AG10803 (cell line): ENCODE measurements at regions not wholly inside any gene's neighbourhood (a gene's known extent, or its start where the extent isn't known, plus 50 kb on each side); places are given as distances from the start of the nearest gene placed in this dataset.

ENCODE experiments used
- DNase-seq: peaks from one replicate; pipeline ENCODE4 v3.0.0; 2010; ENCODE audit warnings: low read depth
- H3K4me3 ChIP-seq: 2 replicates; pipeline ENCODE4 v1.5.1; 2011; ENCODE audit warnings: mild to moderate bottlenecking, low read length, control low read depth
- TF ChIP-seq, protein P1 (sequence below): conservative IDR thresholded peaks from 2 replicates; pipeline ENCODE4 v1.5.1; 2011; ENCODE audit warnings: mild to moderate bottlenecking, low read length, control low read depth, inconsistent platforms

DNA sequence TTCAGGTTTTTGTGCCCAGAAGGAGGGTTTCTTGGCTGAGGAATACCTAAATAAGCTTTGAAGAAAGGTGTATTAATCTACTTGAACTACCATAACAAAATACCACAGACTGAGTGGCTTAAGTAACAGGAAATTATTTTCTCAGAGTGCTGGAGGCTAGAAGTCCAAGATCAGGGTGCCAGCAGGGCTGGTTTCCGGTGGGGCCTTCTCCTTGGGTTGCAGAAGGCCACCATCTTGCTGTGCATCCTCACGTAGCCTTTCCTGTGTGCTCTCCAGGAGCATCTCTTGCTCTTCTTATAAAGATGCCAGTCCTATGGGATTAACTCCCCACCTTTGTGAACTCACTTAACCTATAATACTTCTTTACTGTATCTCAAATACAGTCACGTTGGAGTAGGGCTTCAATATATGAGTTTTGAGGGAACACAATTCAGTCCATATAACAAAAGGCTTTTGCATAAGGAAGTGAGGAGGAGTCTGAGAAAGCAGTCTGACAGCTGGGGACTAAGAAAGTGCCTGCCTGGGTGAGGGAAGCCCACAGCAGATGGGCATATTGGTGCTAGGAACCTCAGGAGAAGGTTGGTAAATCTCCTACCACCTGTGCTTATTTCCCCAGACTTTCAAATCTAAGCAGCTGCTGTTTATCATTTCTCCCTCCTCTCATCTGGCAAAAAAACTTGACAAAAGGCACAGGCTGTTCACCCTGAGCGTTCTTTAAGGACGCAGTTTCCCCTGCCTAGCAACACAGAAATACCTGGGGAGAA is 89.6 kb upstream of the CBLB start:
- H3K4me3 ChIP-seq, result no peak overlapping the region
- no peak for DNase-seq
- TF ChIP-seq, protein P1, sequence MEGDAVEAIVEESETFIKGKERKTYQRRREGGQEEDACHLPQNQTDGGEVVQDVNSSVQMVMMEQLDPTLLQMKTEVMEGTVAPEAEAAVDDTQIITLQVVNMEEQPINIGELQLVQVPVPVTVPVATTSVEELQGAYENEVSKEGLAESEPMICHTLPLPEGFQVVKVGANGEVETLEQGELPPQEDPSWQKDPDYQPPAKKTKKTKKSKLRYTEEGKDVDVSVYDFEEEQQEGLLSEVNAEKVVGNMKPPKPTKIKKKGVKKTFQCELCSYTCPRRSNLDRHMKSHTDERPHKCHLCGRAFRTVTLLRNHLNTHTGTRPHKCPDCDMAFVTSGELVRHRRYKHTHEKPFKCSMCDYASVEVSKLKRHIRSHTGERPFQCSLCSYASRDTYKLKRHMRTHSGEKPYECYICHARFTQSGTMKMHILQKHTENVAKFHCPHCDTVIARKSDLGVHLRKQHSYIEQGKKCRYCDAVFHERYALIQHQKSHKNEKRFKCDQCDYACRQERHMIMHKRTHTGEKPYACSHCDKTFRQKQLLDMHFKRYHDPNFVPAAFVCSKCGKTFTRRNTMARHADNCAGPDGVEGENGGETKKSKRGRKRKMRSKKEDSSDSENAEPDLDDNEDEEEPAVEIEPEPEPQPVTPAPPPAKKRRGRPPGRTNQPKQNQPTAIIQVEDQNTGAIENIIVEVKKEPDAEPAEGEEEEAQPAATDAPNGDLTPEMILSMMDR, result no peak

DNA sequence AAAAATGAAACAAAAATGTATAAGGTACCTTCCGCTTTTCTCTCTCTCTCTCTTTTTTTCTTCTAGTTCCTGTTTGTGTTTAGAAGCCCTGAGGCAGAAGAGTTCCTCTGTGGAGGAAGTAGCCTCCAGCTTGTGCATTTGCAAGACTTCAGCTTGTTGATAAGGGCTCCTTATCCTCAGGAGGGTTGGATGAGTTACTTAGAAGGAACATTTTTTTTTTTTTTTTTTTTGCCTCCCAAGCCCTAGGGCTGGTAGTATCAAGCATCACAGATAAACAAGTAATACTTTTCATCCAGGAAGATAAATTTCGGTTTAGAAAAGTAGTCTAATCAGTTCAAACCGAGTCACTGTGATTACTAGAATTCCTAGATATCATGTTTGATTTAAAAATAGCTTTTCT is 91.0 kb upstream of the CBLB start:
- DNase-seq, result no peak

DNA sequence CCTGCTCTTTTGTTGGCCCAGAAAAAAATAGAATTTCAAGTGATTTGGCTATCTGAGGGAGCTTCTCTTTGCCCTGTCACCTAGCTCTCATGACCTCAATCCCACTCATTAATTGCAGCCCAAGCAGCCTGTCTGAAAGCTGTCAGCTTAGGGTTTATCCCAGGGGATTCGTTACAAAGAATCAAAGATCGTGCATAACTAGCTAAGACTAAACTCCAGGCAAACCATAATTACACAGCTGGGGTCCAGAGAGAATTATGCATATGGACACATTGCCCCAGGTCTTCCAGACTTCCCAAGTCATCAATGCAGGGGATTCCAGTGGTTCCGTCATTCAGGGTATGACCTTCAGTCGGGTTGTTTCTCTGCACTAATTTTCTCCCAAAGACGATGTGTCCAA is 91.6 kb upstream of the CBLB start:
- TF ChIP-seq, protein P1, result no peak
- no peak for DNase-seq
- H3K4me3 ChIP-seq, result no peak overlapping the region

More for the DNA sequence above, 91.0 kb upstream of the CBLB start:
- TF ChIP-seq, protein P1, result no peak
- no peak overlapping the region for H3K4me3 ChIP-seq

DNA sequence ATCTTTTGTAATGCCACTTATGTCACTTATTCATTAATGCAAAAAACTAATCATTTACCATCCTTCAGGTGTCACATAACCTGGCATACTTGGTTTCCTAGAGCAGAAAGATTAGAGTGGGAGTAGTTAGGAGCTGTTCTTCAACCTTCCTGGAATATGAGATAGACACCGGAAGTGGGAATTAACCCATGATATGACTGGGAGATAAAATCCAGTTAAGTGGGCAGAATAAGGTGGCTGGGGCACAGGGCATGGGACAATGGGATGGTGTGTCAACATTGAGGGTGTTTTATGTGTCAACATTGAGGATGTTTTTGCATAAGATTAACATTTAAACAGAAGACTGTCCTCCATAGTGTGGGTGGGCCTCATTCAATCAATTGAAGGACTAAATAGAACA is 94.3 kb upstream of the CBLB start:
- TF ChIP-seq, protein P1, result no peak
- no peak for DNase-seq
- no peak overlapping the region for H3K4me3 ChIP-seq

DNA sequence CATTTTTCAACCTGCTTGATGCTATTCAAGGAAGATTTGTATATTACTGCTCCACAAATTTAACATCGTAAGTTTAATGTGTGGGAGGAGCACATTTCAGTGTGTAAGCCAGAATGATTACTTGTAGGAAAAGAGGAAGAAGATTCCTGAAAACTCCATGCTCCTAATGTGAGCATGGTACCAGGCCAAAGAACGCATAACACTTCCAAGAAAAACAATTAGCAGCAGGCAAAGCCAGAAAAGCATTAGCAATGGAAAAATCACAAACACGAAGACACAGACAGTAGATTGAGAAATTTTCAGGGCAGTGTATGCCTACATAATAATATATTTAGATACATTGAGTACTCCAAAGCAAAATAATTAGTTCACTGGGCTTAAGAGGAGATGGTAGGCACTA is 96.6 kb upstream of the CBLB start:
- DNase-seq, result peak; percentile 80
- H3K4me3 ChIP-seq, result no peak overlapping the region
- TF ChIP-seq, protein P1, result no peak

DNA sequence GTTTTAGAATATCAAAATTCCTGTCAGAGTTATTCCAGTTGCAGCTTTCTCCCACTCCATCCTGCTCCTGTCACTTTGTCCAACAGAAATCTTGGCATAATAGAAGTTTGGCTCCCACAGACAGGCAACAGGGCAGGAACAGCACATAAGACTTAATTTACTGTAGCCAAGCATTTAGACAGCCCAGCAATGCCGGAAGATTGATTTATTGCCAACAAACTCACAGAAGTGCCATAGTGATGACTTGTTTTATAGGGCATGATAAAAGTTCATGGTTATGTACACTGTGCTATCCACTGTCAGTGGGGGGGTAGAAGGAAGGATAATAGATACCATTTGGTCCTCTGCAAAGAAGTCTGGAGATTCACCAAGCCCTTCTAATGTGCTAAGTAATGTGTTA is 98.3 kb upstream of the CBLB start:
- TF ChIP-seq, protein P1, result no peak
- DNase-seq, result peak; percentile 50
- no peak overlapping the region for H3K4me3 ChIP-seq

DNA sequence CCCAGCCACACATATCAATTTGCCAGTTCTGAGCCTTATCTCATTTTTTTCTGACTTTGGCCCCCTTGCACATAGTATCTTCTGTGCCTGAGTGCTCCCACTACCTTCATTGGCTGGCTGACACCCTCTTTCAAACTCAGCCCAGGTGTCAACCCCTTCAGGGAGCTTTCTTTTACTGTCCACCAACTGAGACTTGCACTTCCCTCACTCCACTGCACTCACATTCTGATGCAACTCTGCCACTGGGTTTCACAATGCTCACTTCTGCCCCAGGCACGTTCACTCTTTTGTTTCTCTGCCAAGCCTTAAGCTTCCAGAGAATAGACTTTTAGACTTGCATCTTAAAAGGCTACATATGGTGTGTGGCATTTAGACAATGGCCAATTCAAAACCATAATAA is 101.5 kb upstream of the CBLB start:
- peak; percentile 94 for DNase-seq
- TF ChIP-seq, protein P1, result no peak
- H3K4me3 ChIP-seq, result no peak overlapping the region
